ENCODE measurements at regions not wholly inside any gene's neighbourhood (a gene's known extent, or its start where the extent isn't known, plus 50 kb on each side); places are given as distances from the start of the nearest gene placed in this dataset.

GRCh38 chr5:87503004-87503403 is 90.3 kb upstream of the CCNH start:
- Histone ChIP-seq H3K4me1 (no peaks in the 10 kb centered on the region), H3K27ac (no peak overlapping the region), H3K4me3 (no peak overlapping the region), H3K27me3 (no peaks in the 10 kb centered on the region), H3K36me3 (no peaks in the 10 kb centered on the region), H3K9me3 (no peaks in the 10 kb centered on the region)
- TF ChIP-seq CTCF (IDR thresholded peaks at IDR 0.05) (no peak), POLR2A (IDR thresholded peaks at IDR 0.05) (no peak), POLR2AphosphoS5 (IDR thresholded peaks at IDR 0.05) (no peak)
- no peak for DNase-seq (ENCODE audit: low spot score in 2 of 2)
- intact Hi-C loops (cut with DNase I; ENCODE audit: low total_unique reads): no loop called here

GRCh38 chr5:87499478-87500410 is 87.0 kb upstream of the CCNH start:
- Histone ChIP-seq H3K4me1 (no peaks in the 10 kb centered on the region), H3K36me3 (no peaks in the 10 kb centered on the region), H3K9me3 (peaks cover 0 to 14% of the 10 kb centered on the region in 2 donors), H3K4me3 (no peak overlapping the region), H3K27ac (no peak overlapping the region), H3K27me3 (no peaks in the 10 kb centered on the region)
- TF ChIP-seq CTCF (IDR thresholded peaks at IDR 0.05) (no peak), POLR2AphosphoS5 (IDR thresholded peaks at IDR 0.05) (no peak), POLR2A (IDR thresholded peaks at IDR 0.05) (no peak)
- intact Hi-C loops (cut with DNase I; ENCODE audit: low total_unique reads): no loop called here
- DNase-seq (ENCODE audit: low spot score in 2 of 2): no peak

Data from breast epithelium (tissue), 4 donors.